ENCODE measurements at regions not wholly inside any gene's neighbourhood (a gene's known extent, or its start where the extent isn't known, plus 50 kb on each side); places are given as distances from the start of the nearest gene placed in this dataset.

DNA sequence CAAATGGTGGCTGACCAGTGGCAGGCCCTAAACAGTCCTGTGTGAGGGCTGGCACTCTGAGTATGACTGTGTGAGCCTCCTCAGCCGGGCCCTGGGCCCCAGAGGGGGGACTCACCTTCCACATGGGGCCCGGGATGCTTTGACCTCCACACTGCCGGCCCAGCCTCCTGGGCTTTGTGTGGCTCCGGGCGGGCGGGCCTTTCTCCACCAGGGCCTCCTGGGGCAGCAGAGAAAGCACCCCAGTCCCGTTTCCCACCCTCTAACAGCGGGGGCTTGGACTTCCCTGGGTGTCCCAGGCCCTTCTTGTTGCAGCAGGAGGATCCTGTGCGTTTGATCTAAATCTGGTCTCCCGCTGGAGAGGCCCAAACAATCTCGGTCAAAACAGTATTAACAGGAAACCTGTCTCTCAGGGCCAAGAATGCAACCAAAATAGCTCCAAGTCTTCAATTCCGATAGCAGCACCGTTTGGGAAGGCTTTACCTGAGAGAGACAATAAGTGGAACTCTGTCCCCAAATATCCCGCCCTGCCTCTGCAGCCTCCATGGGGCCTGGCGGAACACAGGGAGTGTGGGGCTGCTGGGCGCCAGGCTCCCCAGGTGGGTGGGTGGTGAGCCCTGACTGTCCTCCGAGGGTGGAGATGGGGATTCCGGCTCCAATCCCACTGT, 104.8 kb upstream of the ZNF32 start:
- no peak overlapping the region for H3K27ac ChIP-seq (replicated peaks in 1 of 4)
- WGBS, result 81% methylated on average over 7 of the region's 18 CpGs
- DNase-seq (ENCODE audit: extremely low spot score), result no peak
- TF ChIP-seq POLR2A (IDR thresholded peaks at IDR 0.05; ENCODE audit: low read depth), result no peak
- TF ChIP-seq, protein P1, sequence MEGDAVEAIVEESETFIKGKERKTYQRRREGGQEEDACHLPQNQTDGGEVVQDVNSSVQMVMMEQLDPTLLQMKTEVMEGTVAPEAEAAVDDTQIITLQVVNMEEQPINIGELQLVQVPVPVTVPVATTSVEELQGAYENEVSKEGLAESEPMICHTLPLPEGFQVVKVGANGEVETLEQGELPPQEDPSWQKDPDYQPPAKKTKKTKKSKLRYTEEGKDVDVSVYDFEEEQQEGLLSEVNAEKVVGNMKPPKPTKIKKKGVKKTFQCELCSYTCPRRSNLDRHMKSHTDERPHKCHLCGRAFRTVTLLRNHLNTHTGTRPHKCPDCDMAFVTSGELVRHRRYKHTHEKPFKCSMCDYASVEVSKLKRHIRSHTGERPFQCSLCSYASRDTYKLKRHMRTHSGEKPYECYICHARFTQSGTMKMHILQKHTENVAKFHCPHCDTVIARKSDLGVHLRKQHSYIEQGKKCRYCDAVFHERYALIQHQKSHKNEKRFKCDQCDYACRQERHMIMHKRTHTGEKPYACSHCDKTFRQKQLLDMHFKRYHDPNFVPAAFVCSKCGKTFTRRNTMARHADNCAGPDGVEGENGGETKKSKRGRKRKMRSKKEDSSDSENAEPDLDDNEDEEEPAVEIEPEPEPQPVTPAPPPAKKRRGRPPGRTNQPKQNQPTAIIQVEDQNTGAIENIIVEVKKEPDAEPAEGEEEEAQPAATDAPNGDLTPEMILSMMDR (IDR thresholded peaks at IDR 0.05), result no peak
- no peak for TF ChIP-seq POLR2AphosphoS5 (IDR thresholded peaks at IDR 0.05)
- no peak for TF ChIP-seq EP300 (IDR thresholded peaks at IDR 0.05)
- no peak overlapping the region for H3K4me3 ChIP-seq
- intact Hi-C loops (cut with DNase I), result no loop called here
- no peaks in the 10 kb centered on the region for H3K36me3 ChIP-seq
- no peaks in the 10 kb centered on the region for H3K4me1 ChIP-seq
- H3K27me3 ChIP-seq, result no peaks in the 10 kb centered on the region
- H3K9me3 ChIP-seq, result no peaks in the 10 kb centered on the region

DNA sequence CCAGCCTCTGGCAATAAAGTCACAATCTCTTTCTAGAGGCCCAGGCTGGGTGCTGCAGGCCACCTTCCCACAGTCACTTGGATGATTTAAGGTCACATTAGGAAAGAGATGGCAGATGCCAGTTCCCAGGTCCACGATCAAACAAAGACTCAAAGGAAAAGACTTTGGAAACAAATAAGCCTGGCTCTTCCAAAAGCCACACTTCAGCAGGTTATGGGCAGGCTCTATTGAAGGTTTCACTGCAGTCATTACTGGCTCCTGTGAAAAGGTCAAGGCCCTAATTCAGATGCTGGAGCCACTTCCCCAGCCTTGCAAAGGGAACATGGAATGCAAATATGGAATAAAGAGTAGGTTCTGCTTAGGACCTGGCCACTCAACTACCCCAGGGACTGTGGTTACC, 104.0 kb upstream of the ZNF32 start:
- WGBS, result 100% methylated on average over 1 of the region's 1 CpG
- no peak overlapping the region for H3K27ac ChIP-seq (replicated peaks in 1 of 4)
- no peaks in the 10 kb centered on the region for H3K9me3 ChIP-seq
- H3K4me1 ChIP-seq, result no peaks in the 10 kb centered on the region
- intact Hi-C loops (cut with DNase I), result no loop called here
- H3K4me3 ChIP-seq, result no peak overlapping the region
- TF ChIP-seq, protein P1 (IDR thresholded peaks at IDR 0.05), result no peak
- H3K27me3 ChIP-seq, result no peaks in the 10 kb centered on the region
- DNase-seq (ENCODE audit: extremely low spot score), result no peak
- H3K36me3 ChIP-seq, result no peaks in the 10 kb centered on the region

DNA sequence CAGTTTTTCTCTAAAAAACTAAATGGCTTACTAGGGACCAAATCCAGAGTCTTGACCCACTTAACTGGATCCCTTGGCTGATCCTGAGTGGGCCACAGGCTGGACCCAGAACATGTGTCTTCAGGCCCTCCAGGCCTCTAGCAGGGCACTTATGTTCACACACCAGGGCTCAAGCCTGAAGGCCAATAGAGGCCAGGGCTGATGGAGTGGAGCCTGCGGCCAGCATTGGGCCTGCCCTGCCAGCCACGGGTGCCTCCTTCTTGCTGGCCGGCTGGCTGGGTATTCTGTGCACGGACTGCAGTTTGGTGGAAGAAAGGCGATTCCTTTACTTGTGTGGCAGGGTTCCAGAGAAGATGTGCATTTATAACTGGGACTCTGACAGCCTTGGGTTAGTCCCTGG, 103.0 kb upstream of the ZNF32 start:
- Histone ChIP-seq H3K27me3 (no peaks in the 10 kb centered on the region), H3K36me3 (no peaks in the 10 kb centered on the region), H3K4me1 (no peaks in the 10 kb centered on the region), H3K27ac (replicated peaks in 1 of 4) (no peak overlapping the region), H3K4me3 (no peak overlapping the region), H3K9me3 (no peaks in the 10 kb centered on the region)
- intact Hi-C loops (cut with DNase I), result no loop called here
- no peak for TF ChIP-seq EP300 (IDR thresholded peaks at IDR 0.05)
- no peak for TF ChIP-seq POLR2AphosphoS5 (IDR thresholded peaks at IDR 0.05)
- TF ChIP-seq POLR2A (IDR thresholded peaks at IDR 0.05; ENCODE audit: low read depth), result no peak
- TF ChIP-seq, protein P1 (IDR thresholded peaks at IDR 0.05), result no peak
- DNase-seq (ENCODE audit: extremely low spot score), result no peak
- 91% methylated on average over 5 of the region's 5 CpGs for WGBS

DNA sequence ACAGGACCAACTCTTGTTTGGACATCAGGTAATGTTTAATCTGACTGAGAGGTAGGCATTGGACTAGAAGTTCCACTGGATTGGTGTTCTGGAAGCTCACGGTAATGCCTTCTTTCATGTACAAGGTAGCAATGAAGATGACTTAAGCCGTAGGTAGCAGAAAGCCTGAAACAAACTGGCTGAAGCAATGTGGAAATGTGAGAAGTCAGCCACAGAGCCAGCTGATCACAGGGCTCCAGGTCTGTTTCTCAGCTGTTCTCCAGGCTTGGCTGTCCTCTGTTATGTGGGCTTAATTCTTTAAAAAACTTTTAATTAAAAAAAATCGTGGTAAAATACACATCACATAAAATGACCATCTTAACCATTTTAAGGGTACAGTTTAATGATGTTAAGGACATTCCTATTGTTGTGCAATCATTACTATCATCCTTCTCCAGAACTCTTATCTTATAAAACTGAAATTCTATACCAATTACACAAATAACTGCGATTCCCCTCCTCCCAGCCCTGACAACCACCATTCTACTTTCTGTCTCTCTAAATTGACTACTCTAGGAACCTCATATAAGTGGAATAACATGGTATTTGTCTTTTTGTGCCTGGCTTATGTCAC, 101.4 kb upstream of the ZNF32 start:
- Histone ChIP-seq H3K4me1 (no peaks in the 10 kb centered on the region), H3K36me3 (no peaks in the 10 kb centered on the region), H3K4me3 (no peak overlapping the region), H3K27me3 (no peaks in the 10 kb centered on the region), H3K9me3 (no peaks in the 10 kb centered on the region), H3K27ac (replicated peaks in 1 of 4) (no peak overlapping the region)
- no peak for TF ChIP-seq POLR2AphosphoS5 (IDR thresholded peaks at IDR 0.05)
- TF ChIP-seq, protein P1 (IDR thresholded peaks at IDR 0.05), result no peak
- no peak for TF ChIP-seq EP300 (IDR thresholded peaks at IDR 0.05)
- TF ChIP-seq POLR2A (IDR thresholded peaks at IDR 0.05; ENCODE audit: low read depth), result no peak
- WGBS, result 92% methylated on average over 4 of the region's 4 CpGs
- intact Hi-C loops (cut with DNase I), result no loop called here
- DNase-seq (ENCODE audit: extremely low spot score), result no peak

DNA sequence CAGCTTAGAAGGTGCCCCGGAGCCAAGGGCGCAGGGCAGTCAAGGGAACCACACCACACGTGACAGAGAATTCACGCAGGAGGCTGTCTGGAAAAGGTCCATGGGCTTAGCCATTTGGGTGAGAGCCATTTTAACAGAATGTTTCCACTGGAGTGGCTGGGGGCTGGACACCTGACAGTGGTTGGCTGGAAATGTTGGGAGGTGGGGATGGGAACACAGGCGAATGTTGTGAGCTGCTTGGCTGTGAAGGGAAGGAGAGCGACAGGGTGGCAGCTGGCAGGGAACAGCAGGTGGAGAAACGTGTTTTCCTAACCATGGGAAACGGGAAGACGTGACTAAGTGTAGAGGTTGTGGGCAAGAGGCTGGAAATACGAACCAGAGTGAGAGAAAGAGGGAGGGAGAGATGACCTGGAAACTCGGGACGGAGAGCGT, 100.5 kb upstream of the ZNF32 start:
- H3K9me3 ChIP-seq, result no peaks in the 10 kb centered on the region
- no peak overlapping the region for H3K27ac ChIP-seq (replicated peaks in 1 of 4)
- no peaks in the 10 kb centered on the region for H3K4me1 ChIP-seq
- intact Hi-C loops (cut with DNase I), result no loop called here
- H3K36me3 ChIP-seq, result no peaks in the 10 kb centered on the region
- DNase-seq (ENCODE audit: extremely low spot score), result no peak
- TF ChIP-seq POLR2A (IDR thresholded peaks at IDR 0.05; ENCODE audit: low read depth), result no peak
- no peak for TF ChIP-seq POLR2AphosphoS5 (IDR thresholded peaks at IDR 0.05)
- TF ChIP-seq EP300 (IDR thresholded peaks at IDR 0.05), result no peak
- TF ChIP-seq, protein P1 (IDR thresholded peaks at IDR 0.05), result no peak
- no peak overlapping the region for H3K4me3 ChIP-seq
- no peaks in the 10 kb centered on the region for H3K27me3 ChIP-seq
- 81% methylated on average over 13 of the region's 13 CpGs for WGBS
